ENCODE measurements at regions not wholly inside any gene's neighbourhood (a gene's known extent, or its start where the extent isn't known, plus 50 kb on each side); places are given as distances from the start of the nearest gene placed in this dataset.
"Not testable (repeated sequence)": the region's sequence is repeated elsewhere in the genome, so short reads cannot be mapped to it uniquely, and the experiment has no call there.

- no peak for DNase-seq (ENCODE audit: low spot score)
Measured at GRCh38 chr2:122020377-122020776, 264.9 kb downstream of the TSN start.

DNA sequence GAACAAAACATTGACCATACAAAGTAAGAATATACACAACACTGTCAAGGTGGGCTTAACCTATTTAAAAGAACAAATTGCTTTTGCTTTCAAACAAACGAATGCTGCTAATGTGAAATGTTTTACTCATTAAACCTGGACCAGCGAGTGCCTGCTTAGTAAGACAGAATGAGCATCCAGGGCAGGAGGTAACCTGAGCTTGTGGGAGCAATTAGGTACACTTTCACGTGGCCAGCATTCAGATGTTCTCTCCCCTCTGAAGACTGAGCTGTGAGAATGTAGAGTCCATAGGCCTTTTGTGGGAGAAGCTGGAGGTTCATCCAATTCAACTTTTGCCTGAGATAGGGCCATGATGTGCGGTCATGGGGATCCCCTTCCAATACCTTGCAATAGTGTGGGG, 266.5 kb downstream of the TSN start:
- DNase-seq (ENCODE audit: low spot score): no peak

- no peak for DNase-seq (ENCODE audit: low spot score)
Measured at GRCh38 chr2:122022531-122022930, 267.1 kb downstream of the TSN start.

DNA sequence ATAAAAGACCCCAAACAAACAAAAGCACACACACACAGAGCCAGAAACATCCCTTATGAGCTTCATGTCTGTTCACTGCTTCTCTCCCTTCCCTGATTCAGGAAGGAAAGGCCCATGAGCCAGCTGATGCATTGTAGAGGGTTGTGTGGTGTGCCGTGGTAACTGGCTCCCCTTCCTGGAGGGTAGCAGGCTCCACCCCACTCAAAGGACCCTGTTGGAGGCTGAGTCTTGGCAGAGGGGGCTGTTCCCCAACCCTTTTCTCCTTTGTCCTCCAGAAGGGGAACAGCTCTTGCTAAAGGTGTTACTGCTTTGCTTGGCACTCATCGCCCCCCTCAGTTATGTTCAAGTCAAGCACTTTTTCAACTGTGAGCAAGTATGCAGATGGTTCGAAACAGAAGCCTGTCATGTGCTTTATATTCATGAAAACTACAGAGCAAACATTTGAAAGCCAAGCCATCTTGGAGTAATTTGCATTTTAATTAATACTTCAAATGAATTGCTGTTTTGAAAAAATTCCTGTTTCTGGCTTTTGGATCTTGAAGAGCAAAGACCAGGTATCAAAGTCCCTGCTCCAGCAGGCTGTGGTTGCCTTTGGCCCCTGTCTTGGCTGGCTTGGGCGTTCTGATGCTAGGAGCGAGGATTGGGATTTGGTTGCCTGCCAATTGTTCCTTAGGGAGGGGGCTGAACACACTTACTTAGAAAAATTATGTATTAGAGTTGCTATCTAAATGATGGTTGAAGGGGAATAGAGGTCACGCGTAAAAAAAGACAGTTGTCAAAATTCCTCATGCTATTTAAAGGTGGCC, 267.8 kb downstream of the TSN start:
- DNase-seq (ENCODE audit: low spot score): no peak

- no peak for DNase-seq (ENCODE audit: low spot score)
Measured at GRCh38 chr2:122027510-122028217, 272.2 kb downstream of the TSN start.

- DNase-seq (ENCODE audit: low spot score): peak; percentile 93
Measured at GRCh38 chr2:122028371-122029100, 273.1 kb downstream of the TSN start.

- DNase-seq (ENCODE audit: low spot score): no peak
Measured at GRCh38 chr2:122029456-122029855, 274.0 kb downstream of the TSN start.

- DNase-seq (ENCODE audit: low spot score): no peak
Measured at GRCh38 chr2:122029945-122030344, 274.5 kb downstream of the TSN start.

GRCh38 chr2:122031544-122032263, 276.3 kb downstream of the TSN start:
- no peak for DNase-seq (ENCODE audit: low spot score)

- no peak for DNase-seq (ENCODE audit: low spot score)
Measured at GRCh38 chr2:122032264-122032645, 276.8 kb downstream of the TSN start.

- no peak for DNase-seq (ENCODE audit: low spot score)
Measured at GRCh38 chr2:122033778-122034177, 278.3 kb downstream of the TSN start.

DNA sequence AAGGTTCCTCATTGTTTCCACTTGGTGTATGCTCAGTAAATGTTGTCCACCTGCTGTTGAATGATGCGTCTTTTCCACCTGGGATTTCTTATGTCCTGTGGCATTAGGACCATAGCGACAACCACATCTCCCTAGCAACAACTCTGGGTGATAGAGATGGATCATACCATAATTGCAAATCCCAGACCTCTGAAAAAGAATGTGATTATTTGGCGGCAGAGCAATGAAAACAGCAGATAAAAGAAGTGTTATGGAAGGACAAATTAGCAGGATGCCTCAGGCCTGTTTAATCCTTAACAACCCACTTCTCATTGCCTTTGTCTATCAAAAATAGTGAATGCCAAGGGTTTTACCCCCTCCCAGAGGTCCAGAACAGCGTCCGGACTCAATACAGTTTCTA, 278.9 kb downstream of the TSN start:
- DNase-seq (ENCODE audit: low spot score): no peak

GRCh38 chr2:122034777-122035176, 279.3 kb downstream of the TSN start:
- no peak for DNase-seq (ENCODE audit: low spot score)

DNA sequence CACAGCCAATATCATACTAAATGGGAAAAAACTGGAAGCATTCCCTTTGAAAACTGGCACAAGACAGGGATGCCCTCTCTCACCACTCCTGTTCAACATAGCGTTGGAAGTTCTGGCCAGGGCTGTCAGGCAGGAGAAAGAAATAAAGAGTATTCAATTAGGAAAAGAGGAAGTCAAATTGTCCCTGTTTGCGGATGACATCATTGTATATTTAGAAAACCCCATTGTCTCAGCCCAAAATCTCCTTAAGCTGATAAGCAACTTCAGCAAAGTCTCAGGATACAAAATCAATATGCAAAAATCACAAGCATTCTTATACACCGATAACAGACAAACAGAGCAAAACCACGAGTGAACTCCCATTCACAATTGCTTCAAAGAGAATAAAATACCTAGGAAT, 283.4 kb downstream of the TSN start:
- not testable (repeated sequence) for DNase-seq (ENCODE audit: low spot score)

GRCh38 chr2:122041455-122041854, 286.0 kb downstream of the TSN start:
- no peak for DNase-seq (ENCODE audit: low spot score)

- DNase-seq (ENCODE audit: low spot score): not testable (repeated sequence)
Measured at GRCh38 chr2:122051659-122052058, 296.2 kb downstream of the TSN start.

DNA sequence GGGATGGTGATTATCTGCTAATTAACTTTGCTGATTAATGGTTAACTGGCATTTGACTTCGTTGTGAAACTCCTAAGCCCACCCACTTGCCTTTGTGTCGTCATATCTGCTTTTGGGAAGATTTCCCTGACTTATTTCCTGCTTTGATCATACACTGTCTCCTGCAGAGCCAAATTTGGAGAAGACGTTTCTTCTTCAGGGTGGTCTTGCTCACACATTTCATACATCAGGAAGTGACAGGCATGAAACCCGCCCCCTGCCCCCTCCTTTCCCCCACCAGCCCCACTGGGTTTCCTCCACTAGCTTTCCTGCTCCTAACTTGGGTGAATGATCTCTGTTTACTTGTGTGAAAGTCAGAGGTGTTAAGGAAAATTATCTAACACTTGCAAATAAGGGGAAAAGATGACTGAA, 300.1 kb downstream of the TSN start:
- DNase-seq (ENCODE audit: low spot score): no peak

GRCh38 chr2:122056853-122057252, 301.4 kb downstream of the TSN start:
- DNase-seq (ENCODE audit: low spot score): no peak

DNA sequence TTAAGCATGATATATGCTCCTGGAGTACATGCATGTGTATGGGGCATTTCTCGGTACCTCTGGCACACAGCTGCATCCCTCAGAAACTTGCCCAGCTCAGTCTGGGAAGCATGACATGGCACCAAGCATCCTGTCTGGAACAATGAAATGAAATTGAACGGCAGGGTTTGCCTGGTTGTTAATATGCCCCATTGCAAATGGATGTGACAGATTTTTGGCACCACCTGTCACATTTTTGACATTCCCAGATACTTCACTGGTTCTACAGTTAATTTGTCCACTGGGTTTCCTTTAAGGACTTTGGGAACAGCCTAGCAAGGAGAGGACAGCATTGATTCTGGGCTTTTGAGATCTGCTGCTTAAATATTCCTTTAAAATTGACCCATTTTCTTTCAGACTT, 305.8 kb downstream of the TSN start:
- no peak for DNase-seq (ENCODE audit: low spot score)

DNA sequence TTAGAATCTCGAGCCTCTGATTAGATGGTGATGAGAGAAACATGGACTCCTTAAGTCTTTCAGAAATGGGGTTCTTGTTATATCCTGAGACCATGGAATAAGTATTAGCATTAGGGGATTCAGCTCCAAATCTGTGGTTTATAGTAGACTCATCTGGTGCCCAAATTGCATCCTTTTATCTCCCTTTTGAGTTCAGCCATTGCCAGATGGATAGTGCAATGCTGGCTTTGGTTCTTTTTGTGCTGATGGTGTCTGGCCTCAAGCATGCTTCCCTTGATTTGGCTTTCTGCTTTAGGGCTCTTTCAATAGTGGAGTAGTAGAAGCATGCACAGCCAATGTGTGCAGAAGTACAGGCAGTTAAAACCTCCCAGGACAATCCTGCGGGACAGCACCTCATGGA, 306.4 kb downstream of the TSN start:
- no peak for DNase-seq (ENCODE audit: low spot score)

- DNase-seq (ENCODE audit: low spot score): no peak
Measured at GRCh38 chr2:122062506-122062905, 307.1 kb downstream of the TSN start.

GRCh38 chr2:122063716-122064115, 308.3 kb downstream of the TSN start:
- DNase-seq (ENCODE audit: low spot score): peak; percentile 15
